ENCODE measurements at regions not wholly inside any gene's neighbourhood (a gene's known extent, or its start where the extent isn't known, plus 50 kb on each side); places are given as distances from the start of the nearest gene placed in this dataset.
"Not testable (repeated sequence)": the region's sequence is repeated elsewhere in the genome, so short reads cannot be mapped to it uniquely, and the experiment has no call there.

DNA sequence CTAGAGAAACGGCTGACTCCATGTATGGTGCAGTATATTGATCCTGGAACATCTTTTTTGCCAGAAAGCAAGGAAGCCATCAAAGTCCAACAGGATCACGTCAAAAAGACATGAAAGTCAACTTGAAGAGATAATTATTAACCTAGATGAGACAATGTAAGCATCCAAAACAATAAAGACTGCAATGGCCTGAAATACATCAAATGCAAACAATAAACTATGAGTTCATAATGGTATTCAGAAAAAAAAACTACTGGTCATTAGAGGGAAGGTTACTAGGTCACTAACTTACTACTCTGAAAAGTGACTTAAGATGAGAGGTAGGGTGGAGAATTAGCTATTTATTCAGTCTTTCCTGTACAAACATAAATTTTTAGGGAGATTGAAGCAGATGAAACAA lies 75.3 kb upstream of the OR4F16 start:
- intact Hi-C loops (cut with DNase I, micrococcal nuclease); H3K27ac Mint-ChIP-seq; H3K27me3 Mint-ChIP-seq; H3K4me3 Mint-ChIP-seq; DNase-seq; H3K9me3 Mint-ChIP-seq; H3K4me3 ChIP-seq (ENCODE audit: low read length); ATAC-seq (ENCODE audit: poor library complexity); H3K27ac ChIP-seq (ENCODE audit: low read depth in 1 of 2, low read length in 2 of 2); H3K4me1 ChIP-seq (ENCODE audit: insufficient read depth, low read length); H3K27me3 ChIP-seq (ENCODE audit: control insufficient read depth in 1 of 2, insufficient read depth in 2 of 2, low read length in 2 of 2); CTCF ChIA-PET; H3K36me3 Mint-ChIP-seq (ENCODE audit: low read depth); H3K4me1 Mint-ChIP-seq (ENCODE audit: low read depth); H3K36me3 ChIP-seq (ENCODE audit: insufficient read depth, low read length); POLR2A ChIA-PET; H3K9me3 ChIP-seq (ENCODE audit: control insufficient read depth in 1 of 2, insufficient read depth in 1 of 2, low read length in 2 of 2): not testable (repeated sequence)

DNA sequence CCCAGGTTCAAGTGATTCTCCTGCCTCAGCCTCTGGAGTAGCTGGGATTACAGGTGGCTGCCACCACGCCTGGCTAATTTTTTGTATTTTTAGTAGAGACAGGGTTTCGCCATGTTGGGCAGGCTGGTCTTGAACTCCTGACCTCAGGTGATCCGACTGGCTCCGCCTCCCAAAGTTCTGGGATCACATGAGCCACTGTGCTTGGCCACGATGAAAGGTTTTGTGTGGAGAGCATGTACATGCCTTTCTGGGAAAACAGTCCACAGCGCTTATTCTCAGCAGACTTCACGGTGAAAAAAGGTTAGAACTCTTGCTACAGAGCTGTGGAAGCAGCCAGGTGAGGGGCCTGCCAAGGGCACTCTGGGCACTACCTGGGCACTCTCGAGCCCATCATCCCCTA lies 85.0 kb upstream of the OR4F16 start:
- H3K9me3 Mint-ChIP-seq; H3K27me3 ChIP-seq (ENCODE audit: control insufficient read depth in 1 of 2, insufficient read depth in 2 of 2, low read length in 2 of 2); H3K4me3 Mint-ChIP-seq; H3K4me1 Mint-ChIP-seq (ENCODE audit: low read depth); H3K27ac ChIP-seq (ENCODE audit: low read depth in 1 of 2, low read length in 2 of 2); POLR2A ChIA-PET; H3K27me3 Mint-ChIP-seq; ATAC-seq (ENCODE audit: poor library complexity); CTCF ChIA-PET; H3K36me3 Mint-ChIP-seq (ENCODE audit: low read depth); H3K36me3 ChIP-seq (ENCODE audit: insufficient read depth, low read length); DNase-seq; H3K27ac Mint-ChIP-seq; H3K4me1 ChIP-seq (ENCODE audit: insufficient read depth, low read length); H3K4me3 ChIP-seq (ENCODE audit: low read length); intact Hi-C loops (cut with DNase I, micrococcal nuclease); H3K9me3 ChIP-seq (ENCODE audit: control insufficient read depth in 1 of 2, insufficient read depth in 1 of 2, low read length in 2 of 2): not testable (repeated sequence)

GRCh38 chr1:777480-778180 lies 91.2 kb upstream of the OR4F16 start:
- peak overlapping the region; percentile 61 for H3K4me3 ChIP-seq (ENCODE audit: low read length)
- H3K9me3 Mint-ChIP-seq; H3K27me3 ChIP-seq (ENCODE audit: control insufficient read depth in 1 of 2, insufficient read depth in 2 of 2, low read length in 2 of 2); H3K27ac ChIP-seq (ENCODE audit: low read depth in 1 of 2, low read length in 2 of 2); intact Hi-C loops (cut with DNase I, micrococcal nuclease); H3K36me3 Mint-ChIP-seq (ENCODE audit: low read depth); H3K36me3 ChIP-seq (ENCODE audit: insufficient read depth, low read length); H3K4me3 Mint-ChIP-seq; H3K27me3 Mint-ChIP-seq; H3K9me3 ChIP-seq (ENCODE audit: control insufficient read depth in 1 of 2, insufficient read depth in 1 of 2, low read length in 2 of 2); ATAC-seq (ENCODE audit: poor library complexity): not testable (repeated sequence)
- Mint-ChIP-seq H3K4me1 (ENCODE audit: low read depth) (peaks cover 13% of the 10 kb centered on the region), H3K27ac (peak overlapping the region; percentile 99)
- DNase-seq, result peak in 2 of 14 experiments; percentile 10 to 29
- H3K4me1 ChIP-seq (ENCODE audit: insufficient read depth, low read length), result peaks cover 11% of the 10 kb centered on the region
- ChIA-PET CTCF (interaction anchor here (2.3 kb wide), 1 partner anchor 92 kb away, joined by 8 read pairs; no protein-coding TSS in a partner anchor), POLR2A (interaction anchor here (1.3 kb wide), 1 partner anchor 189 kb away, joined by 4 read pairs; the partner anchor contains the start of gene PLEKHN1)

- DNase-seq (peak; percentile 97 to 100 (median 98)), ATAC-seq (ENCODE audit: poor library complexity) (peak; percentile 99)
- ChIA-PET CTCF (interaction anchor here (0.9 to 2.3 kb wide), 2 partner anchors 66 to 91 kb away, joined by 3 to 8 read pairs; no protein-coding TSS in a partner anchor), POLR2A (interaction anchor here (0.6 to 1.3 kb wide), 2 partner anchors 188 to 792 kb away, joined by 3 to 4 read pairs; partner anchors contain the start of gene PLEKHN1)
- Histone ChIP-seq H3K4me1 (ENCODE audit: insufficient read depth, low read length) (peaks cover 11% of the 10 kb centered on the region), H3K4me3 (ENCODE audit: low read length) (peak overlapping the region; percentile 61), H3K27ac (ENCODE audit: low read depth in 1 of 2, low read length in 2 of 2) (peak overlapping the region; percentile 37 to 86)
- H3K9me3 Mint-ChIP-seq; H3K9me3 ChIP-seq (ENCODE audit: control insufficient read depth in 1 of 2, insufficient read depth in 1 of 2, low read length in 2 of 2); H3K36me3 Mint-ChIP-seq (ENCODE audit: low read depth); H3K27me3 Mint-ChIP-seq; intact Hi-C loops (cut with DNase I, micrococcal nuclease); H3K27me3 ChIP-seq (ENCODE audit: control insufficient read depth in 1 of 2, insufficient read depth in 2 of 2, low read length in 2 of 2); H3K36me3 ChIP-seq (ENCODE audit: insufficient read depth, low read length): not testable (repeated sequence)
- Mint-ChIP-seq H3K4me3 (peak overlapping the region; percentile 92), H3K4me1 (ENCODE audit: low read depth) (peaks cover 13% of the 10 kb centered on the region), H3K27ac (peak overlapping the region; percentile 99)
- peak; percentile 40 for TF ChIP-seq CTCF (IDR thresholded peaks at IDR 0.05)
Observed at GRCh38 chr1:778451-779278, 92.2 kb upstream of the OR4F16 start.

DNA sequence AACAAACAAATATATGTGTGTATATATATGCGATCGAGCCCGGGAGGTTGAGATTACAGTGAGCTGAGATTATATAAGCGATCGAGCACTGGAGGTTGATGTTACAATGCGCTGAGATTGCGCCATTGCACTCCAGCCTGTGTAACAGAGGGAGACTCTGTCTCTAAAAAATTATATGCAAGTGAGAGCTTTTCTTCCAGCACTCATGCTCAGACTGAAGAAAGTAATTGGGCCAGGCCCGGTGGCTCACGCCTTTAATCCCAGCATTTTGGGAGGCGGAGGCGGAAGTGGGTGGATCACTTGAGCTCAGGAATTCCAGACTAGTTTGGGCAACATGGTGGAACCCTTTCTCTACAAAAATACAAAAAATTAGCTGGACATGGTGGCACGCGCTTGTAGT lies 93.2 kb upstream of the OR4F16 start:
- H3K4me3 ChIP-seq (ENCODE audit: low read length); H3K27me3 Mint-ChIP-seq; H3K27ac ChIP-seq (ENCODE audit: low read depth in 1 of 2, low read length in 2 of 2); H3K9me3 Mint-ChIP-seq; POLR2A ChIA-PET; ATAC-seq (ENCODE audit: poor library complexity); H3K9me3 ChIP-seq (ENCODE audit: control insufficient read depth in 1 of 2, insufficient read depth in 1 of 2, low read length in 2 of 2); H3K27me3 ChIP-seq (ENCODE audit: control insufficient read depth in 1 of 2, insufficient read depth in 2 of 2, low read length in 2 of 2); H3K36me3 Mint-ChIP-seq (ENCODE audit: low read depth); H3K36me3 ChIP-seq (ENCODE audit: insufficient read depth, low read length); intact Hi-C loops (cut with DNase I, micrococcal nuclease): not testable (repeated sequence)
- H3K4me1 ChIP-seq (ENCODE audit: insufficient read depth, low read length), result peaks cover 11% of the 10 kb centered on the region
- Mint-ChIP-seq H3K4me1 (ENCODE audit: low read depth) (peaks cover 13% of the 10 kb centered on the region), H3K4me3 (peak overlapping the region; percentile 92), H3K27ac (peak overlapping the region; percentile 99)
- DNase-seq, result peak in 3 of 14 experiments; percentile 3 to 22 (median 13)
- CTCF ChIA-PET, result interaction anchor here (2.3 kb wide), 1 partner anchor 90 kb away, joined by 8 read pairs; no protein-coding TSS in a partner anchor

Measured in CD4-positive, alpha-beta T cell (primary cell).